HG02852 (cell line): ENCODE measurements at regions not wholly inside any gene's neighbourhood (a gene's known extent, or its start where the extent isn't known, plus 50 kb on each side); places are given as distances from the start of the nearest gene placed in this dataset.
"Not testable (repeated sequence)": the region's sequence is repeated elsewhere in the genome, so short reads cannot be mapped to it uniquely, and the experiment has no call there.

Experiments
- ATAC-seq: cut with Tn5 transposase; IDR thresholded peaks from one replicate; pipeline ENCODE4 v1.9.1; 2021; ENCODE audit warnings: mild to moderate bottlenecking, moderate library complexity; ENCODE audit not compliant: unreplicated experiment

DNA sequence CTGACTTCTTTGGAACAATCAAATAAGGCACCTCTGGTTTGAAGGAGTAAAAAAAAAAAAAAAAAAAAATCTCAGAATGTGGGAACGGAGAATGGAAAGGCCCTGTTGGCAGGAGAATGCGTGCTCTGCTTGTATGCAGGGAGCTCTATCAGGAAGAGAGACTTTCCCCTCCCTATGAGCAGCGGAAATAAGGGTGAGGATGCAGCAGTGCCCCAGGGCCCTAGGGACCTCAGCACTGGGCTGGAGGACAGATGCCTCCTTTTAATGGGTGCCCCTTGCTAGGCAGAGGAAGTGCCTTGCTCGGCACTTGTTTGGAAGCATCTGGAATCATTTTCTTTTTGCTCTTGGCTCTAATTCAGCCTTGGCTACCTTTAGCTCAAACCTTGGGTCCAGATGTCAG, 283.4 kb upstream of the NBPF12 start:
- not testable (repeated sequence) for ATAC-seq

DNA sequence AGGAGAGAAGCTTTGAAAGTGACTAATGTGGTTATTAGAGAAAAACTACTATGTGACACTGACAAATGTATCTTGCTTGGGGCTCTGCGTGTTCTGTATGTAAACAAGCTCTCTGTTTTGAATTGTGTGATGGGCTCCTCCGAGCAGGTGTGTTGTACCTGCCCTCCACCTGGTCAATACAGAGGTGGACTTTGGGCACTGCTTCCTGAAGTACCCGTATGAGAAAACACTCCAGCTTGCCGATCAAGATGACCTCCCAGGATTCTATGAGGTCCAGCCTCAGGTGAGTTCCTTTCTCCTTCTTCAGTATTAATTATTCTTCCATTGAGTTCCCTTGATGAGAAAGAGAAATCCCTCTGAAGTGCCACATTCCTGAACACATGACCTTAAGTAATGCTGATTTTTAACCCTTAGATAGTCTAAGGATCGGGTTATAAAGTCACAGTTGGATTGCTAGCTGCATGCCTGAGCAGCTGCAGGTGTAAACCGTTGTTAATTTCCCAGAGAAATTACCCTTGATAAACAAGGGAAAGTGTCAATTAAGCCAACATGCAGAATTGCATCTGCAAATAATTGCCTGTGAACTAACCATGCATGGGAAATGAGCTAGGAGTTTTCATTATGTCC, 292.0 kb upstream of the NBPF12 start:
- ATAC-seq: not testable (repeated sequence)

DNA sequence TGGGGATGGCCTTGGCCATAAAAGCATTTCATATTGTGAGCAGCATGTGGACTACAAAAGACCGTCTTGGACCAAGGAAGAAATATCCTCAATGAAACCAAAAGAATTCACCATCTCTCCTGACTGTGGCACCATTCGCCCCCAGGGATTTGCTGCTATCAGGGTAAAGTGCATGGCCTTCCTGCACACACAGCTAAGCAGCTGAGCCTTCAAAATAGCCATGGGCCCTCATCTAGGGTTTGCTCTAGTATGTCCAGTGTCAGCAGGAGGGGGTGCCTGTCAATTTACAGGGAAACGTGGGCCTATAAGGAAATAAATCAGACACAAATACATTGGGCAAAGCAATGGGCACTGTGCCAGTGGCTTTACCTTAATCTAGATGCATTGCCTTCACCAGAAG, 296.6 kb upstream of the NBPF12 start:
- not testable (repeated sequence) for ATAC-seq

DNA sequence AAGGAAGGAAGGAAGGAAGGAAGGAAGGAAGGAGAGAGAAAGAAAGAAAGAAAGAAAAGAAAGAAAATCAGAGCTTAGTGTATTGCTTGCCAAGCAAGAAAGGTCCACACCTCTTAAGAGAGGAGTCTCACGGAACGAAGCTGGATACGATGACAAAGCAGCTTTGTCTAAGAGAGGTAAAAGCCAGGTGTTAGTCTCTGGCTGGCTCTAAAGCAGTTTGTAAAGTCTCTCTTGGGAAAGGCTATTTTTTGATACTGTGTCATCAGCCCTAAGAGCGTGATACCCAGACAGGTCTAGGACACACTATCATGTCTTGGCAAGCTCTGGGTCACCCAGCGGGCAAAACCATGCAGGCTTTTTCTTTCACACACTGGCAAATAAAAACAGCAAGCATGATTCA, 297.5 kb upstream of the NBPF12 start:
- not testable (repeated sequence) for ATAC-seq

DNA sequence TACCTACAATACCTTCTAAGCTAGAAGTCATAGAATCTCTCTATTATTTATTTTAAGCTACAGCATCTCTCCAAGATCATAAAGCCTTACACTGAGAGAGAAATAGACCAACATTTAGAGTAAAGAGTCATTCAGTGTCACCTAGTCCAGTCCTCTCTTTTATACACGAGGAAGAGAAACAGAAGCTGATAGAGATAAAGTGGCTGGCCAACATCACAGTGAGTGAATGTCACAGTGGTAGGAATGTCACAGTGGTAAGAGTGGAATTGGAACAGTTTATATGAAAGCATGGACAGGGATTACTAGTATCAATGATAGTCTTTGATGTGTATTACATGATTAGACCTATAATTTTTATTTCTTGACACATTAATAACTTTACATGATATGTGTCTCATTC, 307.8 kb upstream of the NBPF12 start:
- not testable (repeated sequence) for ATAC-seq

DNA sequence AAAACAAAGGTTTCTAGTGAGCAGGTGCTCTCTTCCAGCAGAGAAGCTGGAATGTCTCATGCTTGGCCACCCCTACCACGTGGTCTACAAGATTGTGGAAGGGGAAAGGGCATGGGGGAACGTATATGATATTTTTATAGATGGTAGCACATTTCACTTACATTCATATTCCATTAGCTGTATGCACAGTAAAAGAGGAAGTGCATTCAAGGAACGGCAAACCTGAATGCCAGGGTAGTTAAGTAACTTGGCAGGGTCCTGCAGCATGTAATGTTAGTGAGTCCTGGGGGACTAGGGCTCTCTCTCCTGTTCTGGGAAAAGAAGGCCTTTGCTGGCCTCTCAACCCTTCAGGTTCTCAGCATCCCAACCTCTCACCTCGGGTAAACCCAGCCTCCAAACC, 319.5 kb upstream of the NBPF12 start:
- not testable (repeated sequence) for ATAC-seq

DNA sequence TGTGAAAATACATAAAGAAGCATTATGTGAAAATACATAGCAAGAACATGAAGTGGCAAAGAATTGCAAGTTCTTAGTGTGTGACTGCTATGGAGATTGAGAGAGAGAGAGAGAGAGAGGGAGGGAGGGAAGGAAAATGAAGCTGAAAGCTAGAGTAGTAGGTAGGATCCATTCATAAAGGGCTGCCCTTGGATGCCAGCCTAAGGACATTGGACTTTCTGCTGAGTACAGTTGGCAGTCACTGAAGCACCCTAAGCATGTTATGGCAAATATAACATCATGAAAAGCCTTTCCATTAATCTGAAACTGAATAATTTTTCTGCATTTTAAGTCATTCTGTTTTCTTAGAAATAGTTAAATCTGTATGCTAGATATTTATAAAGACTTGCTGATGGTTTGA, 333.4 kb upstream of the NBPF12 start:
- ATAC-seq: not testable (repeated sequence)

DNA sequence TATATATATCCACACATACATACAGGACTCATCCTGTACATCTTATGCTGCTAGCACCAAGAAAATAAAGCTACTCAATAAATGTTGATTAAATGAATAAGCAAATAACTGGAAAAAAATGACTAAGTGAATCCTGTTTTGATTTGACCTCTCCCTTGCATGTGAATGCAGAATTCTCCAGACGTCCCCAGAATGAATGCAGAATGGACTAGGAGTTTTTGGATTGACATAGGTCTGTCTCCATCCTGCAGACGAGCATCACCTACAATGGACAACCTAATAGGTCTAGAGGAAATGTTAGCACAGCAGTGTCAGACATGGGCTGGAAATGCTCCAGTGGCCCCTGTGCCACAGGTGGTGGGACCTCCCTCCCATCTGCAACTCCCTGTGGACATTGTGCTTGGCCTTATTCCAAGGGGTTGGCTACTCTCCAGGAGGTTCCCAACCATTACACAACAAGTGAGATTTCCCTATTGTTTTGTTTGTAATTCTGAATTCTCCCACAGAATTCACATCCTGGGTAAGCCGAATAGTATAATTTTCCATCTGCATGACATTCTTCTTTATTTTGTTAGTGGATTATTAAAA, 337.3 kb upstream of the NBPF12 start:
- ATAC-seq: not testable (repeated sequence)

DNA sequence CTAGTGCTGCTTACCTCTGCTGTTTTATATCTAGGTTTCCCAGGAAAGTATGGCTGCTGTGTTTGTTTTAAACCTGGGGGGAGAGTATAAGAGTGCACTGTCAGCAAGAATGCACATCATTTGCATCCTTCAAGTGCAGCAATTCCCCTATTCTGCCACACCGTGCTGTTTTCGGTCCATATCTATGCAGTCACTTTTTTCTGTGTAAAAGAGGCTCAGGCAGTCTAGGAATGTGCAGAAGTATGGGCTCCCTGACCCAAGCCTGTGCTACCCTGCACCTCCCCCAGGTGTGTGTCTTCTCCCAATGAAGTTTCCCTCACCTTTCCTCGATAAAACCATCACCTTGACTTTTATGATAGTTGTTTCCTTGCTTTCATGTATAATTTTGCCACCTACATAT, 338.2 kb upstream of the NBPF12 start:
- not testable (repeated sequence) for ATAC-seq

DNA sequence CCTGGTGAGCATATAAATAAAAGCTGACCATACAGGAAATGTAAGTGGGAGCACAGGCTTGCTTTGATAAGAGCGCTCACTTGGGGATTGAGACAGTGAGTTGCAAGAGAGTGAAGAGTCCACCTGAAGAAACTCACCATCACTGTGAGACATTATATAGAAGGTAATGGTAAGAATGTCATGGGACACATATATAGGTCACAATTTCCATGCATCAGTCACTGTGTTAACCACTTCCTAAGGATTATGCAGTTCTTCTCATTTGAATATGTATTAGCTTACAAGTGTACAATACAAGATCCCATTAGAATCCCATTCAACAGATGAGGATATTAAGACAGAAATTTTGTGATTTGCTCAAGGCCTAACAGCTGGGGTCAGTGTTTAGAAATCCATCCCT, 352.4 kb upstream of the NOTCH2NLA start:
- not testable (repeated sequence) for ATAC-seq

DNA sequence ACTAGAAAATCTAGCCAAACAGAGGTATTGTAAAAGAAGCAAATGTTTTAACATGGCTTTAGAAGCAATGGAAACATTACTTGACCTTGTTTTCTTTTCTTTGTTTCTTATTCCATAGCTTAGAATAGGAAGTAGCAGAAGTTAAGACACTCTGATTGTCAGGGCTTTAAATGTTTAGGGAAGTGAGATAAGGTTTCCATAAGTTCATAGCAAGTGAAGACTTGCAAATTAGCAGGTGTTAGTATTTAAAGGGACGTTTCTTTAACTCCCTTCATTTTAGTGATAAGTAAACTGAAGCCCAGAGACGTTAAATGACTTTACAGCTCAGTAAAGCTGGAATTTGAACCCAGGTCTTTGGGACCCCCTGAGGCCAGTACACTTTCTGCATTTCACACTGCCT, 338.7 kb upstream of the NOTCH2NLA start:
- ATAC-seq: not testable (repeated sequence)

DNA sequence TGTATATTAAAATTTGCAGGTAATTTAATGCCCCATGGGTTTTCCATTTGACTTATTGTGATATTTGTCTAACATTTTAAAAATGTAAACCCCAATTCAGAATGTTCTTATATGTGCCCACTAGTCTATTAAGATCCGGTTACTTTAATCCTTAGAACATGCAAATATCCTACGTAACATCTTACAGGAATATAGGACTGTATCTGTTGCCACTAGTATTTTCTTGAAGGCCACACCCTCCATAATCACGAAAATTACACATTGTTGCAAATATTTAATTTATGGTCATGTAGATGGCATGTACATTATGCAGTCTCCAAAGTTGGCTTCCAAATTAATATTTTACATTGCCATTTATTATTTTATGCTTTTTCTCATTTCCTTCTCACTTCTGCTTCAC, 329.2 kb upstream of the NOTCH2NLA start:
- ATAC-seq: not testable (repeated sequence)

DNA sequence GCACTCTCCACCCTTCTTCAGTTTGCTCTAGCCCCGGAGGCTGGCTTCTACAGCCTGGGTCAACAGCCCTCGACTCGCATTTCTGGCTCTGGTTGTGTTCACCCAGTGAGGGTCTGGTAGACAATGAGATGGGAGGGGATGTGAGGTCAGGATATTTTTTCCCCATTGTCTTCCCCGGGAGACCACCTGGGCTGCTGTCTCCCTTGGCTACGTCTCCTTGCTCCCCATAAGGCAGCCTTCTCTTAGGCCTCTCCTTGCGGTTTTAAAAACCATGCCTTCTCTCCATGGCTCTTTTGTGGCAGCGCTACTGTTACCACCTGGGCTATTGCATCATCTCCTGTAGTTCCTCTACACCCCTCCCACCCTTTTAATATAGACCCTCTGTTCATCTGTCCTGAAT, 327.6 kb upstream of the NOTCH2NLA start:
- ATAC-seq: not testable (repeated sequence)

DNA sequence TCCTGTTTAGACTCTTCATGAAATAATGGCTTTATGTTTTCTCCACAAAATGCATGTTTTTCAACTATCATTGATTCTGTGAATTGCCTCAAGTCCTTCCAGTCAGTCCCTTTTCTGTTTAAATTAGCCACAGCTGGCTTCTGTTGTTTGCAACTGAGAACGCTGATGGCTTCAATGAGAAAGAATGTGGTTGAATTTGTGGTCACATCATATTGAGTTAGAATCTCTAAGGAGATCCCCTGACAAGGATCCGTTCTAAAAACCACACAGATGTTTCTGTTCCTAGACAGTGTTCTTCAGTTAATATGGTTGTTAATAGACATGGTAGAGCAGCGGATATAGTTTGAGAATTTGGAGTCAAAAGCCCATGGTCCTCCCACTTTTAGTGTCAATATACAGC, 323.6 kb upstream of the NOTCH2NLA start:
- not testable (repeated sequence) for ATAC-seq

DNA sequence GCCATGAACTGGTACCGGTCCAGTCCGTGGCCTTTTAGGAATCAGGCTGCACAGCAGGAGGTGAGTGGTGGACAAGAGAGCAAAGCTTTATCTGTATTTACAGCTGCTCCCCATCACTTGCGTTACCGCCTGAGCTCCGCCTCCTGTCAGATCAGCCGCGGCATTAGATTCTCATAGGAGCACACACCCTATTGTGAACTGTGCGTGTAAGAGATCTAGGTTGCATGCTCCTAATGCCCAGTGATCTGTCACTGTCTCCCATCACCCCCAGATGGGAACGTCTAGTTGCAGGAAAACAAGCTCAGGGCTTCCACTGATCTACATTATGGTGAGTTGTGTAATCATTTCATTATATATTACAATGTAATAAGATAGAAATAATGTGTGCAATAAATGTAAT, 319.9 kb upstream of the NOTCH2NLA start:
- ATAC-seq: not testable (repeated sequence)

DNA sequence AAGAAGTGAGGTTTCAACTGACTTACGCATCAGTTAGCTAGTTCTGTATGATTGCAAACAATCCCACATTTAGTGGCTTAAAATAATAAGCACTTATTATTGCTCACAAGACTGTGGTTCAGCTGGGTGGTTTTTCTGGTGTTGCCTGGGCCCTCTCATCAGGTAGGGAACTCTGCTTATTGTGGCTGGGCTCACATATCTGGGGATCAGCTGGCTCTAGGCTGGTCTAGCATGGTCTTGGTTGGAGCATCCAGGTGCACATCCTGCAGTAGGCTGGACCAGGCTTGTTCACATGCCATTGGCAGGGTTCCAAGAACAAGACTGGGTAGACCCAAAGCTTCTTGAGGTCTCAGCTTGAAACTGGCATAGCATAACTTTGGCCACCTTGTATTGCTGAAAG, 317.4 kb upstream of the NOTCH2NLA start:
- not testable (repeated sequence) for ATAC-seq

DNA sequence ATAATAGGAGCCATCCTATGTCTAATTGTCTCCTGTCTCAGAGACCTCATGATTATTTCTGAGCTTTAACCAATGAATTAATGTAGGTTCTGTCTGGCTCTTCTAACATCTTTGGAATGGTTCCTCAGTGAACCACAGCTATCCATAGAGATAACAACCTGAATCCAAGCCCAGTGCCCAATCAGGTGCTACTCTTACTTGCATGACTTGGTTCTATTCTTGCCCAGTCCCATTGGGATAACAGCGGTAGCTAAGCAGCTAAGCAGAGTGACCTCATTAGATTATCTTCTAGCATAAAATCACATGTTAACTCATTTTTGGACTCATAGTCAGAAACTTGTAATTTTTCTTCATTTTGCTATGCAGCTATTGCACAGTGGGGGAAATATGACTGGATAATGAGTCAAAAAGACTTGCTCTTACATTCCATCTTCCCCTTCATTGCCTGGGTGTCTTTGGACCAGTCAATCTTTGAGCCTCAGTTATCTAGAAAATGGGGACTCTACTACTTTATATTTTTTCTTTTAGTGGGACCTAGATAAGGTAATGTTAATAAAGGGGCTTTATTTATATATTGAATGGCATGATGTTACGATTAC, 309.1 kb upstream of the NOTCH2NLA start:
- ATAC-seq: not testable (repeated sequence)

DNA sequence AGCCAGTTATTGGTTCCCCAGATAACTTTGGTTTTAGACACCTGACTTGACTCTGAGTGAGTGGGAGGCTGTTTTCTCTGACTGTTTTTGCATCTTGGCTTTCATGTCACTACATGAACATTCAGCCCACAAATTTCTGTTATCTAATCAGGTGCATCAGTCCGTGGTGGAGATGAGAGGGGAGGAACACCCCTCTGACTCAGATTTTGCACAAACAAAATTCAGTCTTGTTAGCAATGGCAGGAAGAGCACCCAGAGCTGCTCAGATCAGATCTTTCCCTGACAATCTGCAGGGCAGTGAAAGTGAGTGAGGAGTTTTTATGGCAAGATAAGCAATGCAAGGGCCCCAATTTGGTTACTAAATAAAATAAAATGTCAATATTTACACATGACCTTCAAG, 307.2 kb upstream of the NOTCH2NLA start:
- peak; percentile 76 for ATAC-seq

DNA sequence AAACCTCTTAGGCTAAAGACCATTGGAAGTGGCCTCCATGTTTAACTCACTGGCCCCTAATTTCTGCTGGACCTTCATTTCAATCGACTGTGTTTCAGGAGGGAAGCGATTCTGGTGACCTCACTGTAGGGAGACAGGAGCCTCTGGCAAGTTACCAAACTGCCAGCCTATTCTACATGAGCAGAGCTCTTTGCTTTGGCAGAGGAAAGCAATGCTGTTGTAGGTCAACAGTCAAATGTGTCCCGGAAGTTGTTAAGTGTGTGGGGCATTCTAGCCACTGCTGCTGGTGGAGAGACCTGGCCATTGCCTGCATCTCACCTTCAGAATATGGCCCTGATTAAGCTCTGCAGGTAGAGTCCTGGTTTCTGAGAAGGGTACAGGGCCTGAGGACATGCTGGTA, 306.8 kb upstream of the NOTCH2NLA start:
- ATAC-seq: peak; percentile 31

DNA sequence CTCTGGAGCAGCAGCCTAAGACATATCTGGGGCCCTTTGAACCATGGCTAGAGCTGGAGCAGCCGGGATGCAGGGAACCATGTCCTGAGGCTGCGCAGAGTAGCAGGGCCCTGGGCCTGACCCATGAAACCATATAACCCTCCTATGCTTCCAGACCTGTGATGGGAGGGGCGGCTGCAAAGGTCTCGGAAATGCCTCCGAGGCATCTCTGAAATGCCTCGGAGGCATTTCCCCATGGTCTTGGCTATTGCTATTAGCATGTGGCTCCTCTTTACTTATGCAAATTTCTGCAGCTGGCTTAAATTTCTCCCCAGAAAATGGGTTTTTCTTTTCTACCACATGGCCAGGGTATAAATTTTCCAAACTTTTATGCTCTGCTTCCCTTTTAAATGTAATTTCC, 302.1 kb upstream of the NOTCH2NLA start:
- not testable (repeated sequence) for ATAC-seq

DNA sequence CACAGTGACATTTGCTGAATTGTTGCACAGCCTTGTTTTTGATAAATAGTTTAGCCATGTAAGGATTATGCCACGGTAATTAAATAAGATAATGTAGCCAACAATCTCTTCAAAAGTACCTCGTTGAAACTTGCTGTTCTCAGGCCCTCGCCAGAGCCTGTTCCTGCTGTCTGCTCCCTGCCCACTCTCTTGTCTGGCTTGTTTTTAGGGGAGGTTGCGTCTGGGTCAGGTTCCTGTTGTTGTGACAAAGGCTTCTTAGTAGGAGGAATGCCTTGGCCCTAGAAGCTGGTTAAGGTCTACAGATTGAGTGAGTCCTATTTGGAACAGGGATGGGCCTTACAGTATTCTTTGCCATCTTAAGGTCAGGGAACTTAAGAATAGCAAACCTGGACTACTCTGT, 294.0 kb upstream of the NOTCH2NLA start:
- ATAC-seq: not testable (repeated sequence)

DNA sequence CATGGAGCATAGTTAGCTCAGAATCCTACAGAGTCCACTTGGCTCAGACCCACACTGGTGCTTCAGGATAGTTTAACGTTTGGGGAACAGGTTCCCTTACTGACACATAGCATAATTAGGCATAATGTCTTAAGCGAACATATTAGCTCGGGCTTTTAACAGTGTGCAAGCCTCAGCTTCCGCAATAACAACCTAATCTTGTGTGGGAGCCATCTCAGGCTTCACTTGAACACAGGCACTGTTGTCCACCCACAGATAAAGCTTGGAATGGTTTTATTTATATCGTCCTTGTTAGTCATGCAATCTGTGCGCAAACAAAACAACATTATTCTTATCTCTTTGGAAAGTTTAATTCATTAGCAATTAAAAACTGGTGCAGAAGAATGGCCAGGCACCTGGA, 293.5 kb upstream of the NOTCH2NLA start:
- ATAC-seq: not testable (repeated sequence)
